Uterus (tissue), 2 donors: ENCODE measurements at regions not wholly inside any gene's neighbourhood (a gene's known extent, or its start where the extent isn't known, plus 50 kb on each side); places are given as distances from the start of the nearest gene placed in this dataset.

Experiments used
- POLR2A ChIP-seq, 2 donors: fragments of 450-650 bp; IDR thresholded peaks; one replicate each; pipeline ENCODE4 v1.6.1; 2016; ENCODE audit warnings: antibody characterized with exemption in 2 of 2, mild to moderate bottlenecking in 1 of 2, moderate library complexity in 1 of 2
- TF ChIP-seq, protein P1 (sequence below), 4 experiments: fragments of 200-600 bp in 2 of 4; fragments of 450-650 bp in 2 of 4; sonication (generic) in 2 of 4; IDR thresholded peaks; one replicate each; pipeline ENCODE4 v1.5.1; 2016 to 2019; ENCODE audit warnings: antibody characterized with exemption in 4 of 4, mild to moderate bottlenecking in 2 of 4, moderate library complexity in 1 of 4

DNA sequence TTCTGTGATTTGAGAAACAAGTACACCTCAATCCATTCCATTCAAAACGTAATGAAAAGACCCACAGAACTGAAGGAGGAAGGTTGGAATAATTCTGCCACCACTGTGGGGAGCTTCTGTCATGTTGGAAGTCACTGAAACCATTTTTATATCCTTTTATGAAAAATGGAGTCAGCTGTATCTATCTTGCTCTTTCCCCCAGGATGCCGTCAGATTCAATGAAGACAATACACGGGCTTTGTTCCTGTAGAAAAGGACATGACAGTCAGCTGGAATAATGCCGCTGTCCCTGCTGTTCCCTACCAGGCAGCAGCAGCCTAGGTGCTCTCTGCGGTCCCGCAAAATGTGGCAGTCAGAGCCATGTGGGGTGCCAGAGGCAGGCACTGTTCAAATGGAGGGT is 52.5 kb upstream of the APCDD1 start:
- TF ChIP-seq, protein P1, sequence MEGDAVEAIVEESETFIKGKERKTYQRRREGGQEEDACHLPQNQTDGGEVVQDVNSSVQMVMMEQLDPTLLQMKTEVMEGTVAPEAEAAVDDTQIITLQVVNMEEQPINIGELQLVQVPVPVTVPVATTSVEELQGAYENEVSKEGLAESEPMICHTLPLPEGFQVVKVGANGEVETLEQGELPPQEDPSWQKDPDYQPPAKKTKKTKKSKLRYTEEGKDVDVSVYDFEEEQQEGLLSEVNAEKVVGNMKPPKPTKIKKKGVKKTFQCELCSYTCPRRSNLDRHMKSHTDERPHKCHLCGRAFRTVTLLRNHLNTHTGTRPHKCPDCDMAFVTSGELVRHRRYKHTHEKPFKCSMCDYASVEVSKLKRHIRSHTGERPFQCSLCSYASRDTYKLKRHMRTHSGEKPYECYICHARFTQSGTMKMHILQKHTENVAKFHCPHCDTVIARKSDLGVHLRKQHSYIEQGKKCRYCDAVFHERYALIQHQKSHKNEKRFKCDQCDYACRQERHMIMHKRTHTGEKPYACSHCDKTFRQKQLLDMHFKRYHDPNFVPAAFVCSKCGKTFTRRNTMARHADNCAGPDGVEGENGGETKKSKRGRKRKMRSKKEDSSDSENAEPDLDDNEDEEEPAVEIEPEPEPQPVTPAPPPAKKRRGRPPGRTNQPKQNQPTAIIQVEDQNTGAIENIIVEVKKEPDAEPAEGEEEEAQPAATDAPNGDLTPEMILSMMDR (IDR thresholded peaks at IDR 0.05), result no peak
- no peak for TF ChIP-seq POLR2A (IDR thresholded peaks at IDR 0.05)
